ENCODE measurements at regions not wholly inside any gene's neighbourhood (a gene's known extent, or its start where the extent isn't known, plus 50 kb on each side); places are given as distances from the start of the nearest gene placed in this dataset.

- DNase-seq (ENCODE audit: low spot score) (no peak), ATAC-seq (ENCODE audit: low FRiP score) (no peak)
- TF ChIP-seq CTCF (IDR thresholded peaks at IDR 0.05): no peak
Observed at GRCh38 chr3:34858067-34858660, 781.2 kb upstream of the ARPP21 start.

GRCh38 chr3:34859746-34860145, 779.6 kb upstream of the ARPP21 start:
- no peak for DNase-seq (ENCODE audit: low spot score)
- no peak for TF ChIP-seq CTCF (IDR thresholded peaks at IDR 0.05)
- no peak for ATAC-seq (ENCODE audit: low FRiP score)

GRCh38 chr3:34862456-34862855, 776.9 kb upstream of the ARPP21 start:
- no peak for DNase-seq (ENCODE audit: low spot score)
- no peak for TF ChIP-seq CTCF (IDR thresholded peaks at IDR 0.05)

GRCh38 chr3:34863485-34863884, 775.8 kb upstream of the ARPP21 start:
- no peak for TF ChIP-seq CTCF (IDR thresholded peaks at IDR 0.05)
- ATAC-seq (ENCODE audit: low FRiP score) (no peak), DNase-seq (ENCODE audit: low spot score) (no peak)

More at GRCh38 chr3:34862456-34862855, 776.9 kb upstream of the ARPP21 start:
- no peak for ATAC-seq (ENCODE audit: low FRiP score)

GRCh38 chr3:34864011-34864410, 775.3 kb upstream of the ARPP21 start:
- DNase-seq (ENCODE audit: low spot score) (no peak), ATAC-seq (ENCODE audit: low FRiP score) (no peak)
- TF ChIP-seq CTCF (IDR thresholded peaks at IDR 0.05): no peak

GRCh38 chr3:34865346-34865745, 774.0 kb upstream of the ARPP21 start:
- DNase-seq (ENCODE audit: low spot score) (no peak), ATAC-seq (ENCODE audit: low FRiP score) (no peak)
- TF ChIP-seq CTCF (IDR thresholded peaks at IDR 0.05): no peak

GRCh38 chr3:34868935-34869334, 770.4 kb upstream of the ARPP21 start:
- DNase-seq (ENCODE audit: low spot score) (no peak), ATAC-seq (ENCODE audit: low FRiP score) (no peak)
- TF ChIP-seq CTCF (IDR thresholded peaks at IDR 0.05): no peak

All from omental fat pad (tissue), 3 donors.